Esophagus muscularis mucosa (tissue), 4 donors: ENCODE measurements at regions not wholly inside any gene's neighbourhood (a gene's known extent, or its start where the extent isn't known, plus 50 kb on each side); places are given as distances from the start of the nearest gene placed in this dataset.

ENCODE experiments used
- DNase-seq: peaks from one replicate; pipeline ENCODE4 v3.0.0-alpha.2; 2017; ENCODE audit errors: extremely low spot score
- H3K27ac ChIP-seq, 4 donors: fragments of 200-600 bp; sonication (generic); replicated peaks in 1 of 4; 1 replicate in 3 of 4; 2 replicates in 1 of 4; pipeline ENCODE4 v1.5.1; 2016 to 2019; ENCODE audit warnings: mild to moderate bottlenecking in 1 of 4
- H3K27me3 ChIP-seq, 4 donors: fragments of 200-600 bp; sonication (generic); one replicate each; pipeline versions ENCODE4 v1.5.1 to v1.6.0; 2016 to 2019
- H3K36me3 ChIP-seq, 4 donors: fragments of 200-600 bp; sonication (generic); one replicate each; pipeline ENCODE4 v1.5.1; 2016 to 2019
- H3K4me1 ChIP-seq, 4 donors: fragments of 200-600 bp; sonication (generic); one replicate each; pipeline ENCODE4 v1.5.1; 2016 to 2019
- H3K4me3 ChIP-seq, 4 donors: fragments of 200-600 bp; sonication (generic); 1 replicate in 2 of 4; 2 replicates in 2 of 4; pipeline ENCODE4 v1.5.1; 2016 to 2019; ENCODE audit warnings: mild to moderate bottlenecking in 4 of 4, moderate library complexity in 1 of 4
- H3K9me3 ChIP-seq, 4 donors: fragments of 200-600 bp; sonication (generic); 1 replicate in 3 of 4; 2 replicates in 1 of 4; pipeline ENCODE4 v1.5.1; 2016 to 2019
- EP300 ChIP-seq: sonication (generic); formaldehyde crosslinking; IDR thresholded peaks from one replicate; pipeline ENCODE4 v1.6.1; 2017; ENCODE audit warnings: antibody characterized with exemption
- POLR2A ChIP-seq: fragments of 450-650 bp; IDR thresholded peaks from one replicate; pipeline ENCODE4 v1.6.1; 2017; ENCODE audit warnings: antibody characterized with exemption, moderate library complexity, mild to moderate bottlenecking, low read depth
- POLR2AphosphoS5 ChIP-seq, 2 donors: sonication (generic); formaldehyde crosslinking; IDR thresholded peaks; one replicate each; pipeline ENCODE4 v1.6.1; 2017; ENCODE audit warnings: antibody characterized with exemption in 2 of 2
- WGBS: methylation state at CpG from one replicate; pipeline ENCODE4 v1.1.5; 2018; 5-methylcytosine and 5-hydroxymethylcytosine counted together
- intact Hi-C: fragments of 100-400 bp; cut with DNase I; formaldehyde crosslinking; loops from one replicate; pipeline ENCODE4 v1.15.1; 2023
- TF ChIP-seq, protein P1 (sequence below), 3 experiments: fragments of 200-600 bp in 2 of 3; fragments of 450-650 bp in 1 of 3; sonication (generic) in 2 of 3; IDR thresholded peaks; one replicate each; pipeline ENCODE4 v1.5.1; 2017 to 2019; ENCODE audit warnings: antibody characterized with exemption in 3 of 3, mild to moderate bottlenecking in 2 of 3, moderate library complexity in 1 of 3

DNA sequence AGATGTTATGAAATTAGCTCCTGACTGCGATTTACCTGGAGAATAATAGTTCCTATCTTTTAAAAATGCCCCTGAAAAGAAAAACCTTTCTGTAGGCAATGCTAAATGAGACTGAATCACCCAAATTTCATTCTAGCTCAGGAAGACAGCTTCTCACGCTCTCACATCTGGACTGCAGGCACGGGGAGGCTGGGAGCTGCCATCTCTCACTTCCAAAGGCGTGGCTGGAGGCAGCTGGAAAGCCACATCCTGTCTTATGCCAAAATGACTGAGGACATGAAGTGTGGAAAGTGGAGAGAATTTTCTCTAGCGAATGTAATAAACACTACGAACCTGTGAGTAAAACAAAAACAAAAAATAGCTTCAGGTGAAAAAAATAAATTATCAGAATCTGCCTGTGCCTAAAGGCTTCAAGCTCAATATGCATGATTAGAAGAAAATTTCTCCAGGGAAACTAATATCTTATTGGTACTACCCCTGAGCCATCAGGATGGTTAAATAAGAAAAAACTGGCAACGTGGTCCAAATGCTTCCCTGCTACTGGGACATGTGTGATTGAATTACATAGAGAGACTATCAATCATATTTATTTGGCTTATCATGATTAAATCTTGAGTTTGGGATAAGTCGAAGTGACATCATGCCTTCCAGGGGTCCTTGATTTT lies 58.1 kb upstream of the UBL3 start:
- 56% methylated on average over 8 of the region's 8 CpGs for WGBS
- Histone ChIP-seq H3K36me3 (no peaks in the 10 kb centered on the region), H3K27me3 (no peaks in the 10 kb centered on the region), H3K9me3 (no peaks in the 10 kb centered on the region), H3K27ac (no peak overlapping the region), H3K4me1 (peaks cover 5 to 37% (median 26%) of the 10 kb centered on the region in 4 donors), H3K4me3 (no peak overlapping the region)
- intact Hi-C loops: loop anchor here (5.0 kb wide), 1 partner anchor 56 kb away; the partner anchor contains the start of gene UBL3
- DNase-seq: no peak
- TF ChIP-seq, protein P1, sequence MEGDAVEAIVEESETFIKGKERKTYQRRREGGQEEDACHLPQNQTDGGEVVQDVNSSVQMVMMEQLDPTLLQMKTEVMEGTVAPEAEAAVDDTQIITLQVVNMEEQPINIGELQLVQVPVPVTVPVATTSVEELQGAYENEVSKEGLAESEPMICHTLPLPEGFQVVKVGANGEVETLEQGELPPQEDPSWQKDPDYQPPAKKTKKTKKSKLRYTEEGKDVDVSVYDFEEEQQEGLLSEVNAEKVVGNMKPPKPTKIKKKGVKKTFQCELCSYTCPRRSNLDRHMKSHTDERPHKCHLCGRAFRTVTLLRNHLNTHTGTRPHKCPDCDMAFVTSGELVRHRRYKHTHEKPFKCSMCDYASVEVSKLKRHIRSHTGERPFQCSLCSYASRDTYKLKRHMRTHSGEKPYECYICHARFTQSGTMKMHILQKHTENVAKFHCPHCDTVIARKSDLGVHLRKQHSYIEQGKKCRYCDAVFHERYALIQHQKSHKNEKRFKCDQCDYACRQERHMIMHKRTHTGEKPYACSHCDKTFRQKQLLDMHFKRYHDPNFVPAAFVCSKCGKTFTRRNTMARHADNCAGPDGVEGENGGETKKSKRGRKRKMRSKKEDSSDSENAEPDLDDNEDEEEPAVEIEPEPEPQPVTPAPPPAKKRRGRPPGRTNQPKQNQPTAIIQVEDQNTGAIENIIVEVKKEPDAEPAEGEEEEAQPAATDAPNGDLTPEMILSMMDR (IDR thresholded peaks at IDR 0.05): no peak
- peak; percentile 17 to 37 for TF ChIP-seq POLR2AphosphoS5 (IDR thresholded peaks at IDR 0.05)

DNA sequence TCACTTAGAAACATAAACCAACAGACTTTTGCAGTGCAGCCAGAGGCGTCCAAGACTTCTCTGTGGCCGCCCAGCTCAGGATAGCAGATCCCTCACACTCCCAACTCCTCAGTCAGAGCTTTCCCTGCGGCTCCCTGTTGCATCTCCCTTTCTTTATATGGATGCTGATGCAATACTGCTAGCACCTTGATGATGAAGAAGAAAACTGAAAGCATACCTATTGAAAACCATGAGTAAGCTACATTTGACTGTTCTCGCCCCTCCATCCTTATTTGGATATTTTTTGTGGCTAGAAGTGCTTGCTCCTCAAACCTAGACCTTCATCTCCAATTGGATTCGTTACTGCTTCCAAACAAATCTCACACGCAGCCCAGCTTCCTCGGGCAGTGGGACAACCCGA lies 57.3 kb upstream of the UBL3 start:
- no peaks in the 10 kb centered on the region for H3K9me3 ChIP-seq
- intact Hi-C loops: loop anchor here (5.0 kb wide), 1 partner anchor 55 kb away; the partner anchor contains the start of gene UBL3
- DNase-seq: no peak
- no peak overlapping the region for H3K27ac ChIP-seq
- H3K36me3 ChIP-seq: no peaks in the 10 kb centered on the region
- WGBS: 96% methylated on average over 8 of the region's 8 CpGs
- H3K4me3 ChIP-seq: no peak overlapping the region
- TF ChIP-seq, protein P1 (IDR thresholded peaks at IDR 0.05): no peak
- TF ChIP-seq EP300: no peak
- TF ChIP-seq POLR2A: no peak
- TF ChIP-seq POLR2AphosphoS5 (IDR thresholded peaks at IDR 0.05): no peak
- no peaks in the 10 kb centered on the region for H3K27me3 ChIP-seq
- peaks cover 5 to 37% (median 26%) of the 10 kb centered on the region in 4 donors for H3K4me1 ChIP-seq

DNA sequence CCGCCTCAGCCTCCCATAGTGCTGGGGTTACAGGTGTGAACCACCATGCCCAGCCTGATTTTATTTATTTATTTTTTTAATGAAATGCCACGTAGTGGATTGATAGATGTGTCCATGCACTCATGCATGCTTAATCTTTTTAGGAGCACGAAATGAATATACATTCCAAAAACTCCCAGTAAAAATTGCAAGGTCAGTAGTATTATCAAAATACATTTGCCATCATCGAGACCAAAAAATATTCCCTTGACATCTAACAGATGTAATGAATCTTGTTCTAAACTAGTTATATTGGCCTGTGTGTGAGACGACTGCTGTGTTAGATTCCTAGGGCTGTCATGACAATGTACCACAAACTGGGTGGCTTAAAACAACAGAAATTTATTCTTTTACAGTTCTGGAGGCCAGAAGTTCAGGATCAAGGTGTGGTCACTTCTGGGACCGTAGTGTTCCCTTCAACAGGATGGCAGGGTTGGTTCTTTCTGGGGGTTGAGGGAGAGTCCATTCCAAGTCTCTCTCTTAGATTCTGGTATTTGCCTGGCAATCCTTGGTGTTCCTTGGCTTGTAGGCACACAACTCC lies 56.1 kb upstream of the UBL3 start:
- no peak for DNase-seq
- Histone ChIP-seq H3K27me3 (no peaks in the 10 kb centered on the region), H3K4me3 (no peak overlapping the region), H3K27ac (peak overlapping the region in 1 of 4 donors; percentile 48), H3K36me3 (no peaks in the 10 kb centered on the region), H3K9me3 (no peaks in the 10 kb centered on the region), H3K4me1 (peaks cover 5 to 37% (median 28%) of the 10 kb centered on the region in 4 donors)
- TF ChIP-seq, protein P1 (IDR thresholded peaks at IDR 0.05): no peak
- TF ChIP-seq POLR2AphosphoS5 (IDR thresholded peaks at IDR 0.05) (no peak), EP300 (no peak), POLR2A (no peak)
- intact Hi-C loops: loop anchor here (5.0 kb wide), 1 partner anchor 54 kb away; the partner anchor contains the start of gene UBL3
- 80% methylated on average over 6 of the region's 6 CpGs for WGBS

DNA sequence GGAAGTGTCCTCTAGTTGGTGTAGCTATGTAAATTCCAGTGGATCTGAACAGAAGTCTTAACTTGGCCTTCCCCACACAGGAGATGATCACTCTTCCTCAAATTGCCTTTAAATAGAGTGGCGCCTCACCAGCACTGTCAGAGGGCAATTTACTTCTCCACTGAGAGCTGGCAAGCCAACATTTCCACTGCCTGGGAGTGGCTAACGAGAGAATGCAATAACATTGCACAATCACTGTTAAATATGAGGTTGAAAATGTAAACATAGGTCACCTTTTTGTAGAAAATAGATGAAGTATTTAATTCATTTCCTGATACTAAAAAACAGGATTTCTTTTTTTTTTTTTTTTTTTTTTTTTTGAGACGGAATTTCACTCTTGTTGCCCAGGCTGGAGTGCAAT lies 55.4 kb upstream of the UBL3 start:
- Histone ChIP-seq H3K36me3 (no peaks in the 10 kb centered on the region), H3K4me1 (peaks cover 5 to 37% (median 28%) of the 10 kb centered on the region in 4 donors), H3K27me3 (no peaks in the 10 kb centered on the region), H3K4me3 (no peak overlapping the region), H3K27ac (peak overlapping the region in 3 of 4 donors; percentile 40 to 62 (median 48)), H3K9me3 (no peaks in the 10 kb centered on the region)
- TF ChIP-seq POLR2A (no peak), EP300 (no peak), POLR2AphosphoS5 (IDR thresholded peaks at IDR 0.05) (peak; percentile 57)
- DNase-seq: no peak
- intact Hi-C loops: loop anchor here (5.0 kb wide), 1 partner anchor 54 kb away; the partner anchor contains the start of gene UBL3
- WGBS: 55% methylated on average over 3 of the region's 3 CpGs

DNA sequence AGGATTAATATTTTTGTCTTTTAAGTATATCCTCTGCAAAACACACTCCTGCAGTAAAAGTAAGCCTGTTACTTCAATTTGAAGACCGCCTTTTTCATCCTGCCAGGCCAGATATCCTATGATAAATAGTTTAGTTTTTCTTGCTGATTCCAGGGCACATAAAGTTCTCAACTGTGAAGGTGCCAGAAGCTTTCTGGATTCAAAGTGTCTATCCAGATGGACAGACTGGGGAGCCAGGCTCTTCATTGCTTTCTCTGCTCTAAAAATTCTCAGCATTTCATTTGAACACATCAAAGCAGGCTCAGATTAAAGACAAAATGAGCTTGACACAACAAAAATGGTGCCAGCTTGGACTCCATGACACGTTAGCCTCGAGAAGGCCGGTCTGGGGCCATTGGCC lies 53.6 kb upstream of the UBL3 start:
- intact Hi-C loops: no loop called here

More for the DNA sequence above, 53.6 kb upstream of the UBL3 start:
- DNase-seq: no peak
- Histone ChIP-seq H3K4me1 (peaks cover 5 to 29% (median 26%) of the 10 kb centered on the region in 4 donors), H3K4me3 (no peak overlapping the region), H3K27ac (peak overlapping the region in 3 of 4 donors; percentile 20 to 37 (median 36)), H3K9me3 (no peaks in the 10 kb centered on the region), H3K27me3 (no peaks in the 10 kb centered on the region), H3K36me3 (no peaks in the 10 kb centered on the region)
- TF ChIP-seq POLR2A (no peak), EP300 (no peak), POLR2AphosphoS5 (IDR thresholded peaks at IDR 0.05) (no peak)
- TF ChIP-seq, protein P1 (IDR thresholded peaks at IDR 0.05): no peak
- 83% methylated on average over 4 of the region's 4 CpGs for WGBS
